Lung (tissue), 11 donors: ENCODE measurements at regions not wholly inside any gene's neighbourhood (a gene's known extent, or its start where the extent isn't known, plus 50 kb on each side); places are given as distances from the start of the nearest gene placed in this dataset.

Experiments
- ATAC-seq: fragments of 200-7000 bp; cut with Tn5 transposase; one replicate; pipeline ENCODE4 v1.9.1; 2020; ENCODE audit warnings: moderate number of reproducible peaks; ENCODE audit not compliant: insufficient read depth, low FRiP score
- DNase-seq, 3 donors: peaks; one replicate each; pipeline ENCODE4 v3.0.0-alpha.2; 2013 to 2017
- H3K27ac ChIP-seq, 2 donors: one replicate each; pipeline ENCODE4 v1.5.1; 2013; ENCODE audit warnings: mild to moderate bottlenecking in 2 of 2, moderate library complexity in 2 of 2, control low read depth in 1 of 2, inconsistent platforms in 1 of 2, low read depth in 1 of 2, low read length in 1 of 2
- H3K27me3 ChIP-seq, 3 donors: one replicate each; pipeline ENCODE4 v1.5.1; 2013; ENCODE audit warnings: low read length in 2 of 3; ENCODE audit not compliant: control insufficient read depth in 3 of 3, insufficient read depth in 3 of 3
- H3K36me3 ChIP-seq, 4 donors: one replicate each; pipeline ENCODE4 v1.5.1; 2013; ENCODE audit warnings: low read length in 4 of 4, mild to moderate bottlenecking in 1 of 4, moderate library complexity in 1 of 4; ENCODE audit not compliant: control insufficient read depth in 4 of 4, insufficient read depth in 4 of 4
- H3K4me1 ChIP-seq, 5 donors: one replicate each; pipeline ENCODE4 v1.5.1; 2013; ENCODE audit warnings: low read length in 5 of 5, mild to moderate bottlenecking in 2 of 5, moderate library complexity in 1 of 5; ENCODE audit not compliant: control insufficient read depth in 5 of 5, insufficient read depth in 5 of 5
- H3K4me3 ChIP-seq: one replicate; pipeline ENCODE4 v1.5.1; 2013; ENCODE audit warnings: mild to moderate bottlenecking, control low read depth, moderate library complexity
- H3K9ac ChIP-seq, 2 donors: one replicate each; pipeline ENCODE4 v1.5.1; 2013; ENCODE audit warnings: low read length in 2 of 2, control low read depth in 1 of 2; ENCODE audit not compliant: insufficient read depth in 1 of 2
- H3K9me3 ChIP-seq, 4 donors: one replicate each; pipeline ENCODE4 v1.5.1; 2013; ENCODE audit warnings: low read length in 3 of 4, mild to moderate bottlenecking in 1 of 4, moderate library complexity in 1 of 4; ENCODE audit not compliant: control insufficient read depth in 4 of 4, insufficient read depth in 3 of 4
- WGBS, 2 donors: extraction: QIAGEN DNeasy Blood & Tissue Kit; methylation state at CpG; one replicate each; pipeline ENCODE4 v1.1.7; 2013; 5-methylcytosine and 5-hydroxymethylcytosine counted together
- TF ChIP-seq, protein P1 (sequence below): IDR thresholded peaks from 2 replicates; pipeline ENCODE4 v1.5.1; 2012; ENCODE audit warnings: mild to moderate bottlenecking; ENCODE audit errors: control extremely low read depth, extremely low read depth
- donor health status: control.
- donor health status: control.
- donor health status: Bipolar disorder and iron deficiency.
- donor health status: healthy.
- donor health status: DM: yes; HTN: yes; CAD: no.

DNA sequence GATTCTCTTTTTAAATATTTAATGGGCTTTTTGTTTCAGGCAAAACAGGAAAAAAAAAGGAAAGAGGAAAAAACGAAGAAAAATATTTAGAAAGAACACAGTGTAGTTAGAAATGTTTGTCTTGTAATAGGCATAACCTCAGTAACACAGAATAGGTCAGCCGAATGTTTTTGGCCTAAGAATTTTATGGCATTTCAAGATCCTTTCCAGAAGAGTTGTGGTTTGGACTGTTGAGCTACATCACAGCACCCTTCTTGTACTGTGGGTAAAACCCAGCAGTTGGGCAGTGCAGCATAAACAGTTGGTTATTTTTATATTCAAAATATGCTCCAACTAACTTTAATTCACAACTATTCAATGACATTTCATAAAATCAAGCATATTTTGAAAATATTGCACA lies 474.4 kb upstream of the AGTR1 start:
- H3K27me3 ChIP-seq, result no peaks in the 10 kb centered on the region
- no peaks in the 10 kb centered on the region for H3K9me3 ChIP-seq
- H3K9ac ChIP-seq, result no peak overlapping the region
- no peak overlapping the region for H3K4me3 ChIP-seq
- ATAC-seq (no peak), DNase-seq (no peak)
- H3K4me1 ChIP-seq, result peaks cover 0 to 13% (median 0%) of the 10 kb centered on the region in 5 donors
- 62 to 76% methylated on average over 2 of the region's 2 CpGs for WGBS, 2 donors
- H3K27ac ChIP-seq, result no peak overlapping the region
- no peaks in the 10 kb centered on the region for H3K36me3 ChIP-seq
- TF ChIP-seq, protein P1, sequence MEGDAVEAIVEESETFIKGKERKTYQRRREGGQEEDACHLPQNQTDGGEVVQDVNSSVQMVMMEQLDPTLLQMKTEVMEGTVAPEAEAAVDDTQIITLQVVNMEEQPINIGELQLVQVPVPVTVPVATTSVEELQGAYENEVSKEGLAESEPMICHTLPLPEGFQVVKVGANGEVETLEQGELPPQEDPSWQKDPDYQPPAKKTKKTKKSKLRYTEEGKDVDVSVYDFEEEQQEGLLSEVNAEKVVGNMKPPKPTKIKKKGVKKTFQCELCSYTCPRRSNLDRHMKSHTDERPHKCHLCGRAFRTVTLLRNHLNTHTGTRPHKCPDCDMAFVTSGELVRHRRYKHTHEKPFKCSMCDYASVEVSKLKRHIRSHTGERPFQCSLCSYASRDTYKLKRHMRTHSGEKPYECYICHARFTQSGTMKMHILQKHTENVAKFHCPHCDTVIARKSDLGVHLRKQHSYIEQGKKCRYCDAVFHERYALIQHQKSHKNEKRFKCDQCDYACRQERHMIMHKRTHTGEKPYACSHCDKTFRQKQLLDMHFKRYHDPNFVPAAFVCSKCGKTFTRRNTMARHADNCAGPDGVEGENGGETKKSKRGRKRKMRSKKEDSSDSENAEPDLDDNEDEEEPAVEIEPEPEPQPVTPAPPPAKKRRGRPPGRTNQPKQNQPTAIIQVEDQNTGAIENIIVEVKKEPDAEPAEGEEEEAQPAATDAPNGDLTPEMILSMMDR, result no peak

DNA sequence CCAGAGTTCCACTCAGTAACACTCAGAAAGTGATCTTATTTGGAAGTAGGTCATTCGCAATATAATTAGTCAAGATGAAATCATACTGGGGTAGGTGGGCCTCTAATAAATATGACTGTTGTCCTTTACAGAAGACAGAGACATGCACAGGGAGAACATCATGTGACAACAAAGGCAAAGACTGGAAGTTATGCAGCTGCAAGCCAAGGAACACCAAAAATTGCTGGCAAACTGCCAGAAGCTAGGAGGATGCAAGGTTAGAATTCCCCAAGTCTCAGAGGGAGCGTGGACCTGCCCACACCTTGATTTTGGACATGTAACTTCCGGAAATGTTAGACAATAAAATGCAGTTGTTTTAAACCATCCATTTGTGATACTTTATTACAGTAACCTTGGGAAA lies 471.5 kb upstream of the AGTR1 start:
- TF ChIP-seq, protein P1, result no peak
- Histone ChIP-seq H3K4me1 (peaks cover 0 to 15% (median 0%) of the 10 kb centered on the region in 5 donors), H3K27ac (no peak overlapping the region), H3K9ac (no peak overlapping the region), H3K27me3 (no peaks in the 10 kb centered on the region), H3K9me3 (no peaks in the 10 kb centered on the region), H3K4me3 (no peak overlapping the region), H3K36me3 (no peaks in the 10 kb centered on the region)
- DNase-seq, result no peak
- ATAC-seq, result no peak
- WGBS, 2 donors, result 83 to 90% methylated on average over 3 of the region's 3 CpGs

DNA sequence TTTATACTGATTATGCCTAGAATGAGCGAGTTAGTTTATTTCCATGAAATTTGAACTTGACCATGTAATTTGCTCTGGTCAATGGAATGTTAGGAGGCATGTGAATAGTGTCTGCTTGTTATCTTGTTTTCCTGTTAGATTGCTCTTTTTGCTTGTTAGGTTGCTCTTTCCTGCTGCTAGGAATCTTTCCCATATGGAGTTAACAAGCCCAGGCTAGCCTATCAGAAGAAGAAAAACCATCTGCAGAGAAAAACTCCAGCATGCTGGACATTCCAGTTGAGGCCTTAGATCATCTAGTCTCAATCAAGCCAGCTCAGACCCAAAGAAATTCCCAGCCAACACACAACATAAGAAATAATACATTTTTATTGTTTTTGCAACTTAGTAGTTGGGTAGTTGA lies 470.2 kb upstream of the AGTR1 start:
- Histone ChIP-seq H3K9me3 (no peaks in the 10 kb centered on the region), H3K36me3 (no peaks in the 10 kb centered on the region), H3K27me3 (no peaks in the 10 kb centered on the region), H3K4me3 (no peak overlapping the region), H3K4me1 (peaks cover 0 to 15% (median 0%) of the 10 kb centered on the region in 5 donors), H3K9ac (no peak overlapping the region), H3K27ac (no peak overlapping the region)
- no peak for ATAC-seq
- TF ChIP-seq, protein P1, result no peak
- WGBS, 2 donors, result 90 to 97% methylated on average over 1 of the region's 1 CpG
- DNase-seq, result peak in 2 of 3 donors; percentile 69 to 78

DNA sequence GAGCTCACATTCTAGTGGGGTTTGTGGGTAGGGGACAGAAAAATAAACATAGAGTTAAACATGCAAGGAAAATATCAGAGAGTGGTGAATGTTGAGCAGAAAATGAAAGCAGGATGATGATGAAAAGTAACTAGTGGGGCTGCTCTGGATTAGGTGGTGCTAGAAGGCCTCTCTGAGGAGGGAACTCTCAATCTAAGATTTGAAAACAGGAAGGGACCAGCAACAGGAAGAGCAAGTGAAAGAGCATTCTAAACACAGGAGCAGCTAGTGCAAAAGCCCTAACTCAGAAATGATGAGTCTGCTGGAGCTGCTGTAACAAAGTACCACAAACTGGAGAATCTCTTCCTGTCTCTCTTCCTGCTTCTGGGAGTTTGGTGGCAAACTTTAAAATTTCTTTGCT lies 468.6 kb upstream of the AGTR1 start:
- DNase-seq (no peak), ATAC-seq (no peak)
- H3K9me3 ChIP-seq, result no peaks in the 10 kb centered on the region
- H3K36me3 ChIP-seq, result no peaks in the 10 kb centered on the region
- peaks cover 0 to 22% (median 0%) of the 10 kb centered on the region in 5 donors for H3K4me1 ChIP-seq
- H3K27me3 ChIP-seq, result no peaks in the 10 kb centered on the region
- no peak overlapping the region for H3K4me3 ChIP-seq
- no peak overlapping the region for H3K27ac ChIP-seq
- TF ChIP-seq, protein P1, result no peak
- no peak overlapping the region for H3K9ac ChIP-seq
